BJ (cell line): ENCODE measurements at regions not wholly inside any gene's neighbourhood (a gene's known extent, or its start where the extent isn't known, plus 50 kb on each side); places are given as distances from the start of the nearest gene placed in this dataset.

Experiments used
- CTCF ChIA-PET: fragments of 350-600 bp; formaldehyde crosslinking; extraction: SDS; loops from one replicate; lab custom pipeline; 2021; ENCODE audit warnings: antibody characterized with exemption, inconsistent platforms; lab: Yijun Ruan, JAX
- POLR2A ChIA-PET: fragments of 300-600 bp; sonication (Branson Sonifier 250); formaldehyde crosslinking; extraction: SDS; loops from one replicate; lab custom pipeline; 2021; ENCODE audit warnings: antibody characterized with exemption; lab: Charles Lee
- DNase-seq: peaks from one replicate; pipeline ENCODE4 v3.0.0-alpha.2; 2011; ENCODE audit warnings: low read depth
- H3K27me3 ChIP-seq: 2 replicates; pipeline ENCODE4 v1.6.0; 2011; ENCODE audit warnings: low read length; ENCODE audit not compliant: control insufficient read depth, insufficient read depth
- H3K36me3 ChIP-seq: 2 replicates; pipeline ENCODE4 v1.5.1; 2011; ENCODE audit warnings: low read length; ENCODE audit not compliant: control insufficient read depth, insufficient read depth
- H3K4me3 ChIP-seq: 2 replicates; pipeline ENCODE4 v1.5.1; 2011; ENCODE audit warnings: low read depth, mild to moderate bottlenecking, control low read depth, low read length
- CTCF ChIP-seq: IDR thresholded peaks from 2 replicates; pipeline ENCODE4 v1.5.1; 2011; ENCODE audit warnings: low read depth, mild to moderate bottlenecking, control low read depth, inconsistent platforms, low read length, moderate library complexity; ENCODE audit not compliant: insufficient read depth

- no peak for DNase-seq
- Histone ChIP-seq H3K4me3 (no peak overlapping the region), H3K36me3 (no peaks in the 10 kb centered on the region), H3K27me3 (no peaks in the 10 kb centered on the region; the same call in 1 of the 2 replicates)
- CTCF ChIA-PET, result interaction anchor here (0.9 kb wide), 1 partner anchor 8 kb away, joined by 3 read pairs; no protein-coding TSS in a partner anchor
- POLR2A ChIA-PET, result no interaction called here
- TF ChIP-seq CTCF, result no peak
These were observed 253.2 kb upstream of the APCDD1 start for GRCh38 chr18:10201226-10201625.

DNA sequence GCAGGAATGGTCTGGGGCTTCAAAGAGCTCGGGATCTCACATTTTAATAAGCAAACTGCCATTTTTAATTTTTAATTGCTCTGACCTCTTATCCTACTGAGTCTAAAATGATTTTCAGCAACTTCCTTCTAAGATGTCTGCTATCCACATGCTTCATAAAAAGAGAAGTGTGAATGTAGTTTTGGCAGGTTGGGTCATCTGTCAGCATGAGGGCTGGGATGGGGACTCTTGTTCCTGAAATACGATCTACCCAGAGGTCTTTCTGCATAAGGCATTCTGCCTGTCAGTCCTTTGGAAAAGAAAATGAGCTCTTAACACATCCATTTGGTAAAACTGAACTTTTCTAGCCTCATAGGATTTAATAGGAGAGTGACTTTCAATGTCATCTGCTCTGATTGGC, 252.8 kb upstream of the APCDD1 start:
- ChIA-PET CTCF (interaction anchor here (0.9 kb wide), 1 partner anchor 8 kb away, joined by 3 read pairs; no protein-coding TSS in a partner anchor), POLR2A (no interaction called here)
- no peak for DNase-seq
- Histone ChIP-seq H3K36me3 (no peaks in the 10 kb centered on the region), H3K4me3 (no peak overlapping the region), H3K27me3 (no peaks in the 10 kb centered on the region; the same call in 1 of the 2 replicates)
- TF ChIP-seq CTCF, result no peak

DNA sequence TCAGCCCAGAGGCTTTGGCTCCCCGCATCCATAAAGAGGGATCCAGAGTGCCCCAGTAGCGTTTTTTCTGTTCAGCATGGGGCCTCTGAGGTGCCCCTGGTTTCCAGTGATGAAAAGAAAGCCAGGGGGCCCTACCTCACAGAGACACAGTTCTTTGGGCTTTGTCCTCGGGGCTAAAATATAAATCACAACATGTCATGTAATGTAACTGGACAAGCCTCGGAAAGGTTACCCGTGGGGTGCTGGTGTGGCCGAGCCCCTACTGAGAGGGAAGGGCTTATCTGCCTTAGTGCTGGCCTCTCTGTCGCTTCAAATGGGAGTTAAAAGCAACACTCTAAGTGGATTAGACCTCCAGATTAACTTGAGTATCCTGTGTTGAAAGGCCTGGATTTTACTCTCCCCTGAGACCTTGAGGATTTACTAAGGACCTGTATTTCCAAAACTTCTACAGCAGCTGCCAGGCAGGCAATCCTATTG, 251.6 kb upstream of the APCDD1 start:
- H3K27me3 ChIP-seq, result no peaks in the 10 kb centered on the region; the same call in 1 of the 2 replicates
- H3K36me3 ChIP-seq, result no peaks in the 10 kb centered on the region
- POLR2A ChIA-PET, result no interaction called here
- CTCF ChIA-PET, result no interaction called here
- H3K4me3 ChIP-seq, result no peak overlapping the region
- DNase-seq, result no peak
- TF ChIP-seq CTCF, result no peak

- DNase-seq, result no peak
- TF ChIP-seq CTCF, result no peak
- ChIA-PET CTCF (no interaction called here), POLR2A (no interaction called here)
- H3K4me3 ChIP-seq, result no peak overlapping the region
- no peaks in the 10 kb centered on the region for H3K36me3 ChIP-seq
- H3K27me3 ChIP-seq, result no peaks in the 10 kb centered on the region; the same call in 1 of the 2 replicates
These were observed 249.3 kb upstream of the APCDD1 start for GRCh38 chr18:10205151-10205550.

- ChIA-PET CTCF (no interaction called here), POLR2A (no interaction called here)
- DNase-seq, result no peak
- Histone ChIP-seq H3K27me3 (no peaks in the 10 kb centered on the region), H3K36me3 (no peaks in the 10 kb centered on the region), H3K4me3 (no peak overlapping the region)
- no peak for TF ChIP-seq CTCF
These were observed 246.6 kb upstream of the APCDD1 start for GRCh38 chr18:10207682-10208345.
